HEK293T (cell line): ENCODE measurements at regions not wholly inside any gene's neighbourhood (a gene's known extent, or its start where the extent isn't known, plus 50 kb on each side); places are given as distances from the start of the nearest gene placed in this dataset.

Experiments used
- CTCF ChIA-PET: fragments of 350-600 bp; formaldehyde crosslinking; extraction: SDS; loops from one replicate; lab custom pipeline; 2021; ENCODE audit warnings: antibody characterized with exemption, inconsistent platforms; lab: Yijun Ruan, JAX
- POLR2A ChIA-PET: fragments of 350-600 bp; formaldehyde crosslinking; extraction: SDS; loops from one replicate; lab custom pipeline; 2020; ENCODE audit warnings: antibody characterized with exemption, inconsistent platforms; lab: Yijun Ruan, JAX
- DNase-seq: peaks from one replicate; pipeline ENCODE4 v3.0.0; 2012; ENCODE audit warnings: mixed read lengths; ENCODE audit errors: extremely low spot score
- ARNT ChIP-seq: fragments of 450-650 bp; IDR thresholded peaks from 2 replicates; pipeline ENCODE4 v1.6.1; 2017; ENCODE audit warnings: mild to moderate bottlenecking
- BHLHE40 ChIP-seq: fragments of 450-650 bp; IDR thresholded peaks from 2 replicates; pipeline ENCODE4 v1.6.1; 2016; ENCODE audit warnings: mild to moderate bottlenecking, moderate library complexity, borderline replicate concordance
- CTBP1 ChIP-seq: fragments of 450-650 bp; IDR thresholded peaks from 2 replicates; pipeline ENCODE4 v1.6.1; 2016; ENCODE audit warnings: borderline replicate concordance
- ELF4 ChIP-seq: fragments of 450-650 bp; IDR thresholded peaks from 2 replicates; pipeline ENCODE4 v1.6.1; 2017; ENCODE audit warnings: antibody characterized with exemption
- FOXA1 ChIP-seq: fragments of 450-650 bp; IDR thresholded peaks from 2 replicates; pipeline ENCODE4 v1.6.1; 2016; ENCODE audit warnings: mild to moderate bottlenecking
- FOXK2 ChIP-seq: fragments of 450-650 bp; IDR thresholded peaks from 2 replicates; pipeline ENCODE4 v1.6.1; 2016; ENCODE audit warnings: mild to moderate bottlenecking
- FOXM1 ChIP-seq: fragments of 450-650 bp; IDR thresholded peaks from 2 replicates; pipeline ENCODE4 v1.6.1; 2017; ENCODE audit warnings: mild to moderate bottlenecking, borderline replicate concordance
- HDGF ChIP-seq: fragments of 450-650 bp; IDR thresholded peaks from 2 replicates; pipeline ENCODE4 v1.6.1; 2017; ENCODE audit warnings: antibody characterized with exemption, borderline replicate concordance
- L3MBTL2 ChIP-seq: fragments of 450-650 bp; conservative IDR thresholded peaks from 2 replicates; pipeline ENCODE4 v1.6.1; 2016; ENCODE audit warnings: mild to moderate bottlenecking
- LEF1 ChIP-seq: fragments of 450-650 bp; IDR thresholded peaks from 2 replicates; pipeline ENCODE4 v1.6.1; 2017; ENCODE audit warnings: mild to moderate bottlenecking, borderline replicate concordance
- NFRKB ChIP-seq: fragments of 450-650 bp; IDR thresholded peaks from 2 replicates; pipeline ENCODE4 v1.6.1; 2016; ENCODE audit warnings: mild to moderate bottlenecking, moderate library complexity
- SP1 ChIP-seq: fragments of 450-650 bp; IDR thresholded peaks from 2 replicates; pipeline ENCODE4 v1.6.1; 2017
- SUZ12 ChIP-seq: fragments of 450-650 bp; IDR thresholded peaks from 2 replicates; pipeline ENCODE4 v1.6.1; 2016; ENCODE audit warnings: mild to moderate bottlenecking
- TARDBP ChIP-seq: fragments of 450-650 bp; IDR thresholded peaks from 2 replicates; pipeline ENCODE4 v1.6.1; 2016
- ZNF384 ChIP-seq: fragments of 450-650 bp; IDR thresholded peaks from 2 replicates; pipeline ENCODE4 v1.6.1; 2016
- TF ChIP-seq, protein P1 (sequence below): fragments of 450-650 bp; IDR thresholded peaks from 2 replicates; pipeline ENCODE4 v1.6.1; 2016

GRCh38 chr5:91562922-91563321 lies 179.8 kb upstream of the ARRDC3 start:
- no peak for TF ChIP-seq SUZ12
- TF ChIP-seq, protein P1, sequence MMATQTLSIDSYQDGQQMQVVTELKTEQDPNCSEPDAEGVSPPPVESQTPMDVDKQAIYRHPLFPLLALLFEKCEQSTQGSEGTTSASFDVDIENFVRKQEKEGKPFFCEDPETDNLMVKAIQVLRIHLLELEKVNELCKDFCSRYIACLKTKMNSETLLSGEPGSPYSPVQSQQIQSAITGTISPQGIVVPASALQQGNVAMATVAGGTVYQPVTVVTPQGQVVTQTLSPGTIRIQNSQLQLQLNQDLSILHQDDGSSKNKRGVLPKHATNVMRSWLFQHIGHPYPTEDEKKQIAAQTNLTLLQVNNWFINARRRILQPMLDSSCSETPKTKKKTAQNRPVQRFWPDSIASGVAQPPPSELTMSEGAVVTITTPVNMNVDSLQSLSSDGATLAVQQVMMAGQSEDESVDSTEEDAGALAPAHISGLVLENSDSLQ: no peak
- TF ChIP-seq NFRKB: no peak
- TF ChIP-seq L3MBTL2: no peak
- TF ChIP-seq TARDBP: no peak
- TF ChIP-seq SP1: no peak
- TF ChIP-seq ARNT: no peak
- no peak for TF ChIP-seq ELF4
- no peak for TF ChIP-seq HDGF
- ChIA-PET CTCF (no interaction called here), POLR2A (no interaction called here)
- DNase-seq: no peak

GRCh38 chr5:91541696-91542095 lies 158.6 kb upstream of the ARRDC3 start:
- TF ChIP-seq FOXA1: no peak
- no peak for TF ChIP-seq CTBP1
- TF ChIP-seq SUZ12: no peak
- TF ChIP-seq ELF4: no peak
- TF ChIP-seq, protein P1: no peak
- POLR2A ChIA-PET: no interaction called here
- CTCF ChIA-PET: no interaction called here
- DNase-seq: no peak

GRCh38 chr5:91538179-91538578 lies 155.1 kb upstream of the ARRDC3 start:
- DNase-seq: no peak
- ChIA-PET POLR2A (no interaction called here), CTCF (no interaction called here)
- TF ChIP-seq LEF1: no peak
- TF ChIP-seq L3MBTL2: no peak

- TF ChIP-seq SUZ12 (no peak), ZNF384 (no peak), NFRKB (no peak), FOXK2 (no peak), LEF1 (no peak), SP1 (no peak), BHLHE40 (no peak), ELF4 (no peak), FOXA1 (no peak), ARNT (no peak), FOXM1 (no peak), CTBP1 (no peak), HDGF (no peak), TARDBP (no peak), L3MBTL2 (no peak)
- TF ChIP-seq, protein P1: no peak
- POLR2A ChIA-PET: no interaction called here
- CTCF ChIA-PET: interaction anchor here (0.7 kb wide), 1 partner anchor 10 kb away, joined by 3 read pairs; no protein-coding TSS in a partner anchor
- DNase-seq: no peak
These were observed 152.4 kb upstream of the ARRDC3 start for GRCh38 chr5:91535499-91535898.

- ChIA-PET CTCF (no interaction called here), POLR2A (no interaction called here)
- DNase-seq: no peak
- TF ChIP-seq CTBP1: no peak
- TF ChIP-seq ZNF384: no peak
- TF ChIP-seq FOXA1: no peak
- TF ChIP-seq HDGF: no peak
- TF ChIP-seq ELF4: no peak
These were observed 151.2 kb upstream of the ARRDC3 start for GRCh38 chr5:91534332-91534731.

DNA sequence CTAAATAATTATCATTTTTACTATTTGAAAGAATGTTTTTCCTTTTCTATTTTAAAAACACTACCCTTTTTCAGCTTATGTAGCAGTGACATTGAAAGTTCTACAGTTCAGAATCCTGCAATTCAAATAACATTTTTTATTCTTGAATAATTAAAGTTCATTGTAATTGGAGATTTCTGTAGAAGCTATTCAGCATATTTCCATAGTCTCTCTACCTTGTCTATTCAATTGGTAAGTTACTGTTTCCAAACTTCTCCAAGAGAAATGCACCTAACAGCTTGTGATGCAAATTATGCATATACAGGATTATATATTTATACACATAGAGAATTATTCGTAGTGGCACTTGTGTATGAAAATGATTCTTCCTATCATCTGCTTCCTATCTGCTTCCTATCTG lies 149.7 kb upstream of the ARRDC3 start:
- ChIA-PET CTCF (no interaction called here), POLR2A (no interaction called here)
- DNase-seq: no peak
- TF ChIP-seq ZNF384 (no peak), HDGF (no peak), L3MBTL2 (no peak), TARDBP (no peak), ARNT (no peak), FOXM1 (no peak), CTBP1 (no peak), LEF1 (no peak), FOXA1 (no peak), FOXK2 (no peak), ELF4 (no peak), SP1 (no peak), SUZ12 (no peak)
- TF ChIP-seq, protein P1: no peak

- no peak for DNase-seq
- CTCF ChIA-PET: interaction anchor here (0.7 kb wide), 1 partner anchor 749 kb away, joined by 3 read pairs; no protein-coding TSS in a partner anchor
- TF ChIP-seq ZNF384 (no peak), NFRKB (no peak), HDGF (no peak), SP1 (no peak), ARNT (no peak), FOXM1 (no peak), SUZ12 (no peak), ELF4 (no peak), BHLHE40 (no peak), LEF1 (no peak), TARDBP (no peak), FOXK2 (no peak), L3MBTL2 (no peak), CTBP1 (no peak), FOXA1 (no peak)
- TF ChIP-seq, protein P1: no peak
- POLR2A ChIA-PET: no interaction called here
These were observed 149.2 kb upstream of the ARRDC3 start for GRCh38 chr5:91532281-91532680.
